K562 (cell line): ENCODE measurements at regions not wholly inside any gene's neighbourhood (a gene's known extent, or its start where the extent isn't known, plus 50 kb on each side); places are given as distances from the start of the nearest gene placed in this dataset.

ENCODE experiments used
- ATAC-seq: fragments of 200-7000 bp; cut with Tn5 transposase; 3 replicates; pipeline ENCODE4 v1.9.1; 2020; ENCODE audit warnings: moderate library complexity
- BruUV-seq: library from RNA; stranded (reverse); fragments of 400-500 nt; replicated peaks from 2 replicates; lab custom pipeline; 2021; lab: Mats Ljungman, UMichigan
- CTCF ChIA-PET: fragments of 300-600 bp; formaldehyde crosslinking; extraction: SDS; loops from one replicate; lab custom pipeline; 2021; ENCODE audit warnings: low intra/inter-chr PET ratio; lab: Yijun Ruan, JAX
- POLR2A ChIA-PET: fragments of 300-600, 350-650 bp; sonication (Branson Sonifier 250); formaldehyde crosslinking; extraction: SDS; loops from one replicate; lab custom pipeline; 2021; ENCODE audit warnings: antibody characterized with exemption, inconsistent platforms; lab: Yijun Ruan, JAX
- DNase-seq, 4 experiments: peaks; one replicate each; pipeline versions ENCODE4 v3.0.0 to v3.0.0-alpha.2; 2011 to 2018; ENCODE audit warnings: low spot score in 3 of 4, mixed read lengths in 3 of 4; ENCODE audit errors: extremely low read depth in 1 of 4
- FAIRE-seq: peaks from 2 replicates; lab custom pipeline; 2011; peaks lifted over from hg19 to GRCh38; lab: Jason Lieb, UNC
- H2AFZ ChIP-seq: 2 replicates; pipeline ENCODE4 v1.6.0; 2011; ENCODE audit warnings: low read depth, low read length, control low read depth, inconsistent platforms
- H3K27ac ChIP-seq: fragments of 200-600 bp; 3 replicates; pipeline ENCODE4 v1.8.0; 2011; ENCODE audit warnings: low read depth, mild to moderate bottlenecking, control low read depth, inconsistent platforms, low read length, moderate library complexity, mixed read lengths; ENCODE audit errors: extremely low read depth
- H3K27me3 ChIP-seq, 2 experiments: fragments of 300-600 bp in 1 of 2; 2 replicates in 1 of 2; 3 replicates in 1 of 2; pipeline versions ENCODE4 v1.6.0 to v1.8.0; 2011; ENCODE audit warnings: inconsistent platforms in 2 of 2, low read length in 2 of 2, mild to moderate bottlenecking in 1 of 2, mixed read lengths in 1 of 2, moderate library complexity in 1 of 2; ENCODE audit not compliant: control insufficient read depth in 2 of 2, insufficient read depth in 2 of 2
- H3K36me3 ChIP-seq: fragments of 300-600 bp; 3 replicates; pipeline ENCODE4 v1.8.0; 2011; ENCODE audit warnings: mild to moderate bottlenecking, low read length, inconsistent platforms; ENCODE audit not compliant: control insufficient read depth, insufficient read depth
- H3K4me1 ChIP-seq, 2 experiments: fragments of 200-600 bp in 1 of 2; replicated peaks in 1 of 2; 2 replicates in 1 of 2; 3 replicates in 1 of 2; pipeline versions ENCODE4 v1.5.1 to v1.8.0; 2011; ENCODE audit warnings: inconsistent platforms in 2 of 2, low read length in 2 of 2, mild to moderate bottlenecking in 1 of 2, mixed read lengths in 1 of 2, moderate library complexity in 1 of 2; ENCODE audit not compliant: control insufficient read depth in 2 of 2, insufficient read depth in 2 of 2
- H3K4me2 ChIP-seq: 2 replicates; pipeline ENCODE4 v1.6.1; 2011; ENCODE audit warnings: low read length, control low read depth, inconsistent platforms, mixed read lengths; ENCODE audit not compliant: insufficient read depth
- H3K4me3 ChIP-seq: fragments of 200-600 bp; sonication (generic), shearing (Covaris generic); 2 replicates; pipeline ENCODE4 v1.5.1; 2016; ENCODE audit warnings: control low read depth, inconsistent platforms
- H3K79me2 ChIP-seq: fragments of 200-600 bp; 3 replicates; pipeline ENCODE4 v1.8.0; 2011; ENCODE audit warnings: low read length, inconsistent platforms; ENCODE audit not compliant: control insufficient read depth, insufficient read depth
- H3K9ac ChIP-seq, 2 experiments: 2 replicates each; pipeline versions ENCODE4 v1.6.0 to v1.6.1; 2011; ENCODE audit warnings: low read depth in 2 of 2, low read length in 2 of 2, control low read depth in 1 of 2, inconsistent platforms in 1 of 2, mild to moderate bottlenecking in 1 of 2, mixed read lengths in 1 of 2; ENCODE audit not compliant: insufficient read depth in 1 of 2
- H3K9me1 ChIP-seq: one replicate; pipeline ENCODE4 v1.6.0; 2011; ENCODE audit warnings: inconsistent platforms, mild to moderate bottlenecking, low read length, moderate library complexity; ENCODE audit not compliant: control insufficient read depth, insufficient read depth
- H3K9me3 ChIP-seq: replicated peaks from 2 replicates; pipeline ENCODE4 v1.5.1; 2011; ENCODE audit warnings: low read depth, low read length, inconsistent platforms; ENCODE audit not compliant: control insufficient read depth, insufficient read depth
- H4K20me1 ChIP-seq: replicated peaks from 2 replicates; pipeline ENCODE4 v1.6.1; 2011; ENCODE audit warnings: low read length, inconsistent platforms, mixed read lengths; ENCODE audit not compliant: control insufficient read depth, insufficient read depth
- CREB1 ChIP-seq, 2 experiments: sonication (generic) in 1 of 2; formaldehyde crosslinking in 1 of 2; IDR thresholded peaks; 2 replicates each; pipeline versions ENCODE4 v1.6.1 to v1.8.0; 2012 to 2022; ENCODE audit warnings: inconsistent platforms in 1 of 2, mild to moderate bottlenecking in 1 of 2, missing genetic modification reagents in 1 of 2, moderate library complexity in 1 of 2
- DACH1 ChIP-seq: fragments of 450-650 bp; IDR thresholded peaks from 2 replicates; pipeline ENCODE4 v1.6.1; 2018; ENCODE audit not compliant: partially characterized antibody
- EWSR1 ChIP-seq: fragments of 450-650 bp; IDR thresholded peaks from 2 replicates; pipeline ENCODE4 v1.6.1; 2018; ENCODE audit warnings: borderline replicate concordance, mild to moderate bottlenecking, low read depth, moderate library complexity; ENCODE audit not compliant: partially characterized antibody
- GABPA ChIP-seq: fragments of 200-800 bp; sonication (Bioruptor generic); conservative IDR thresholded peaks from 2 replicates; pipeline ENCODE4 v1.6.1; 2016; ENCODE audit warnings: low read depth, missing genetic modification characterization, missing compliant biosample characterization
- HDAC6 ChIP-seq: IDR thresholded peaks from 2 replicates; pipeline ENCODE4 v1.6.1; 2012; ENCODE audit warnings: low read depth, mild to moderate bottlenecking, control low read depth, inconsistent platforms, low read length, moderate library complexity
- NCOA2 ChIP-seq, 2 experiments: fragments of 450-650 bp; IDR thresholded peaks; 2 replicates each; pipeline ENCODE4 v1.6.1; 2018; ENCODE audit warnings: mild to moderate bottlenecking in 2 of 2, moderate library complexity in 1 of 2; ENCODE audit not compliant: partially characterized antibody in 2 of 2
- OTX1 ChIP-seq: fragments of 450-650 bp; formaldehyde crosslinking; IDR thresholded peaks from 2 replicates; pipeline ENCODE4 v1.4.0; 2022; ENCODE audit warnings: mild to moderate bottlenecking
- STAG1 ChIP-seq: sonication (generic); formaldehyde crosslinking; IDR thresholded peaks from 2 replicates; pipeline ENCODE4 v1.5.0; 2020; ENCODE audit warnings: missing genetic modification reagents, borderline replicate concordance
- TGIF2 ChIP-seq: sonication (generic); formaldehyde crosslinking; IDR thresholded peaks from 2 replicates; pipeline ENCODE4 v1.8.1; 2022; ENCODE audit warnings: mild to moderate bottlenecking, missing genetic modification reagents, moderate library complexity
- ZFX ChIP-seq: sonication (generic); formaldehyde crosslinking; IDR thresholded peaks from 2 replicates; pipeline ENCODE4 v1.8.0; 2022; ENCODE audit warnings: mild to moderate bottlenecking, missing genetic modification reagents, moderate library complexity
- ZNF316 ChIP-seq: fragments of 450-650 bp; IDR thresholded peaks from 2 replicates; pipeline ENCODE4 v1.6.1; 2016
- ZNF696 ChIP-seq: fragments of 250-450 bp; sonication (Bioruptor Pico); conservative IDR thresholded peaks from 2 replicates; pipeline ENCODE4 v1.4.0; 2020; ENCODE audit warnings: mild to moderate bottlenecking, moderate library complexity
- WGBS: fragments of 100-300 bp; shearing (Covaris generic); methylation state at CpG from one replicate; pipeline ENCODE4 v1.1.6; 2016; ENCODE audit warnings: low coverage, mixed read lengths; ENCODE audit not compliant: insufficient coverage; ENCODE audit errors: missing lambda C conversion rate; 5-methylcytosine and 5-hydroxymethylcytosine counted together
- in situ Hi-C: fragments of 300-500 bp; cut with MboI; formaldehyde crosslinking; loops from 4 replicates; pipeline ENCODE4 v1.15.0; 2018; ENCODE audit warnings: inconsistent platforms, mixed read lengths
- intact Hi-C: fragments of 100-400 bp; cut with micrococcal nuclease; formaldehyde crosslinking; loops from 2 replicates; pipeline ENCODE4 v1.14.2; 2022
- TF ChIP-seq, protein P1 (sequence below): fragments of 450-650 bp; IDR thresholded peaks from 2 replicates; pipeline ENCODE4 v1.6.1; 2016; ENCODE audit warnings: low read depth

DNA sequence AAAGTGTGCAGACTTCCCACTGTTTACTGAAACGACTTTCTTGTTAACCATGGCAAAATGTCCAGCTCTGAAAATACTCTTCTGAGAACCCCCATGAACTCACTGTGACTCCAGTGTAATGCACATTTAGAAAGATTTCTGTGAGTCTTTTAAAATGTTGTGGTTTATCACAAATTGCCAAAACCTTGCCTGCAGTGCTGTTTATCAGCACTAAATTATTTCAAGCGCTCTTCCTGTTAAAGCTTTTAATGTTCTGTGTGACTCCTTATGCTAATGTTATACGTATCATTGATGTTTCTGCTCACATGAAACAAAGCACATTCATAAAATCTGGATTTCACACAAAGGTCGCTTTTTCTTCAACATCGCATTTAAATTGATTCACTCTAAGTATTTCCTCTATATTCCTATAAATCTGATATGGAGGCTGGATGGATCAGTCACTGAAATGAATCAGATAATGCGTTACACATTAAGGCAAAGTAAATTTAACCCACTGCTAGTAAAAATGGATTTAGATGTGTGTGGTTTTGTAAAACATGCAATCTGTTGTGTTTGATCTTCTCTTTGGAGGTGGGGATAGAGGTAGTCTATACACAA lies 521.2 kb downstream of the NYAP2 start:
- no TSS peak for BruUV-seq
- H3K4me2 ChIP-seq = no peak overlapping the region
- no peaks in the 10 kb centered on the region for H4K20me1 ChIP-seq
- H3K9ac ChIP-seq = no peak overlapping the region
- no peak overlapping the region for H3K4me3 ChIP-seq
- WGBS = 0% methylated on average over 6 of the region's 6 CpGs
- ATAC-seq (no peak), DNase-seq (no peak), FAIRE-seq (no peak)
- no peaks in the 10 kb centered on the region for H3K4me1 ChIP-seq
- TF ChIP-seq NCOA2 (IDR thresholded peaks at IDR 0.05; ENCODE audit: partially characterized antibody in 2 of 2) (no peak), GABPA (tag) (no peak), TGIF2 (CRISPR knock-in tag) (no peak), CREB1 (IDR thresholded peaks at IDR 0.05) (no peak), CREB1 (CRISPR knock-in tag; IDR thresholded peaks at IDR 0.05) (no peak), HDAC6 (no peak), DACH1 (no peak), EWSR1 (no peak), OTX1 (no peak), STAG1 (no peak), ZFX (CRISPR knock-in tag) (no peak), ZNF696 (no peak), ZNF316 (no peak)
- TF ChIP-seq, protein P1, sequence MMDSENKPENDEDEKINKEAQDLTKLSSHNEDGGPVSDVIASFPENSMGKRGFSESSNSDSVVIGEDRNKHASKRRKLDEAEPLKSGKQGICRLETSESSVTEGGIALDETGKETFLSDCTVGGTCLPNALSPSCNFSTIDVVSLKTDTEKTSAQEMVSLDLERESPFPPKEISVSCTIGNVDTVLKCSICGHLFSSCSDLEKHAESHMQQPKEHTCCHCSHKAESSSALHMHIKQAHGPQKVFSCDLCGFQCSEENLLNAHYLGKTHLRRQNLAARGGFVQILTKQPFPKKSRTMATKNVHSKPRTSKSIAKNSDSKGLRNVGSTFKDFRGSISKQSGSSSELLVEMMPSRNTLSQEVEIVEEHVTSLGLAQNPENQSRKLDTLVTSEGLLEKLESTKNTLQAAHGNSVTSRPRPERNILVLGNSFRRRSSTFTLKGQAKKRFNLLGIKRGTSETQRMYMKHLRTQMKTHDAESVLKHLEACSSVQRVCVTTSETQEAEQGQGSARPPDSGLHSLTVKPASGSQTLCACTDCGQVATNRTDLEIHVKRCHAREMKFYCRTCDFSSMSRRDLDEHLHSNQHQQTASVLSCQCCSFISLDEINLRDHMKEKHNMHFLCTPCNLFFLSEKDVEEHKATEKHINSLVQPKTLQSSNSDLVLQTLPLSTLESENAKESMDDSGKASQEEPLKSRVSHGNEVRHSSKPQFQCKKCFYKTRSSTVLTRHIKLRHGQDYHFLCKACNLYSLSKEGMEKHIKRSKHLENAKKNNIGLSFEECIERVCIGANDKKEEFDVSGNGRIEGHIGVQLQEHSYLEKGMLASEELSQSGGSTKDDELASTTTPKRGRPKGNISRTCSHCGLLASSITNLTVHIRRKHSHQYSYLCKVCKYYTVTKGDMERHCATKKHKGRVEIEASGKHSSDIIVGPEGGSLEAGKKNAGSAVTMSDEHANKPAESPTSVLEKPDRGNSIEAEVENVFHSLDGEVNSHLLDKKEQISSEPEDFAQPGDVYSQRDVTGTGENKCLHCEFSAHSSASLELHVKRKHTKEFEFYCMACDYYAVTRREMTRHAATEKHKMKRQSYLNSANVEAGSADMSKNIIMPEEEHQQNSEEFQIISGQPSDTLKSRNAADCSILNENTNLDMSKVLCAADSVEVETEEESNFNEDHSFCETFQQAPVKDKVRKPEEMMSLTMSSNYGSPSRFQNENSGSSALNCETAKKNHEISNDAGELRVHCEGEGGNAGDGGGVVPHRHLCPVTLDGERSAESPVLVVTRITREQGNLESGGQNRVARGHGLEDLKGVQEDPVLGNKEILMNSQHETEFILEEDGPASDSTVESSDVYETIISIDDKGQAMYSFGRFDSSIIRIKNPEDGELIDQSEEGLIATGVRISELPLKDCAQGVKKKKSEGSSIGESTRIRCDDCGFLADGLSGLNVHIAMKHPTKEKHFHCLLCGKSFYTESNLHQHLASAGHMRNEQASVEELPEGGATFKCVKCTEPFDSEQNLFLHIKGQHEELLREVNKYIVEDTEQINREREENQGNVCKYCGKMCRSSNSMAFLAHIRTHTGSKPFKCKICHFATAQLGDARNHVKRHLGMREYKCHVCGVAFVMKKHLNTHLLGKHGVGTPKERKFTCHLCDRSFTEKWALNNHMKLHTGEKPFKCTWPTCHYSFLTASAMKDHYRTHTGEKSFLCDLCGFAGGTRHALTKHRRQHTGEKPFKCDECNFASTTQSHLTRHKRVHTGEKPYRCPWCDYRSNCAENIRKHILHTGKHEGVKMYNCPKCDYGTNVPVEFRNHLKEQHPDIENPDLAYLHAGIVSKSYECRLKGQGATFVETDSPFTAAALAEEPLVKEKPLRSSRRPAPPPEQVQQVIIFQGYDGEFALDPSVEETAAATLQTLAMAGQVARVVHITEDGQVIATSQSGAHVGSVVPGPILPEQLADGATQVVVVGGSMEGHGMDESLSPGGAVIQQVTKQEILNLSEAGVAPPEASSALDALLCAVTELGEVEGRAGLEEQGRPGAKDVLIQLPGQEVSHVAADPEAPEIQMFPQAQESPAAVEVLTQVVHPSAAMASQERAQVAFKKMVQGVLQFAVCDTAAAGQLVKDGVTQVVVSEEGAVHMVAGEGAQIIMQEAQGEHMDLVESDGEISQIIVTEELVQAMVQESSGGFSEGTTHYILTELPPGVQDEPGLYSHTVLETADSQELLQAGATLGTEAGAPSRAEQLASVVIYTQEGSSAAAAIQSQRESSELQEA = no peak
- H3K27me3 ChIP-seq = no peaks in the 10 kb centered on the region
- intact Hi-C loops (no loop called here), in situ Hi-C loops (no loop called here)
- H2AFZ ChIP-seq = no peak overlapping the region
- ChIA-PET POLR2A (no interaction called here), CTCF (no interaction called here)
- no peaks in the 10 kb centered on the region for H3K9me3 ChIP-seq
- no peaks in the 10 kb centered on the region for H3K36me3 ChIP-seq
- H3K27ac ChIP-seq = no peak overlapping the region
- no peaks in the 10 kb centered on the region for H3K9me1 ChIP-seq
- H3K79me2 ChIP-seq = no peaks in the 10 kb centered on the region
